ENCODE measurements at regions not wholly inside any gene's neighbourhood (a gene's known extent, or its start where the extent isn't known, plus 50 kb on each side); places are given as distances from the start of the nearest gene placed in this dataset.

GRCh38 chrX:55142206-55142918, 53.5 kb downstream of the PAGE2 start:
- TF ChIP-seq CHD2 (IDR thresholded peaks at IDR 0.05; ENCODE audit: low read length, partially characterized antibody), result no peak
- TF ChIP-seq CTCF (IDR thresholded peaks at IDR 0.05), result no peak
- TF ChIP-seq IRF3 (IDR thresholded peaks at IDR 0.05; ENCODE audit: low read depth, low read length), result no peak
